ENCODE measurements at regions not wholly inside any gene's neighbourhood (a gene's known extent, or its start where the extent isn't known, plus 50 kb on each side); places are given as distances from the start of the nearest gene placed in this dataset.

DNA sequence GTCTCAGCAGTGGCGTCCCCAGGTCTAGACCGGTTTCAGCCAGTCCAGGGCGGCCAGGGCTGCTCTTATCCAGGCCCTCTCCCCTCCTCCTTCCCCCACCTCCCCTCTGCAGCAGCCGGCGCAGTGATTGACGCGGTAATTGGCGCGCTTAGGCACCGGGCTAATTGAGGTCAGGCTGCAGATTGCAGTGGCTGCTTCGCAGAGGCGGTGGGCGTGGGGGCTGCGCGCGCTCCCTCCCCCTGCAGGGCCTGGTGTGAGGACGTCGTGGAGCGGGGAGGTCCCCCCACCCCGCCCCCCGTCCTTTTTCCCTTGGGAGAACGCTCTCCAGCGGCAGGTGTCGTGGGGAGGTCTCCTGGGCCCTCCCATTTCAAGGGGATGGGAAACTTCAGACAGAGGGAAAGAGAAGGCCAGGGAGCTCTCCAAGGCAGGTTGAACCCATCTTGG lies 70.4 kb upstream of the BLCAP start:
- Histone ChIP-seq H3K27me3 (ENCODE audit: control insufficient read depth in 2 of 2, insufficient read depth in 2 of 2, low read length in 2 of 2) (peaks cover 9 to 13% of the 10 kb centered on the region in 2 experiments), H3K4me2 (ENCODE audit: insufficient read depth, low read length) (no peak overlapping the region), H3K27ac (ENCODE audit: insufficient read depth, low read depth, low read length) (no peak overlapping the region), H2AFZ (ENCODE audit: low read depth, low read length) (no peak overlapping the region), H3K9me1 (replicated peaks; ENCODE audit: control insufficient read depth, extremely low read depth, insufficient read depth, low read length) (no peaks in the 10 kb centered on the region), H3K4me3 (replicated peaks in 1 of 3; ENCODE audit: insufficient read depth in 1 of 3, low read depth in 1 of 3, low read length in 3 of 3) (no peak overlapping the region), H3K4me1 (ENCODE audit: control insufficient read depth, extremely low read depth, insufficient read depth, low read length) (no peaks in the 10 kb centered on the region), H3K36me3 (ENCODE audit: control insufficient read depth in 2 of 2, extremely low read depth in 1 of 2, insufficient read depth in 2 of 2, low read length in 2 of 2) (no peaks in the 10 kb centered on the region), H3K9ac (replicated peaks; ENCODE audit: extremely low read depth, insufficient read depth, low read length) (no peak overlapping the region), H3K79me2 (ENCODE audit: control insufficient read depth, insufficient read depth, low read length) (no peaks in the 10 kb centered on the region), H4K20me1 (replicated peaks; ENCODE audit: control insufficient read depth, extremely low read depth, insufficient read depth, low read length) (no peaks in the 10 kb centered on the region), H3K9me3 (replicated peaks; ENCODE audit: control insufficient read depth, insufficient read depth, low read length) (no peaks in the 10 kb centered on the region)
- DNase-seq (ENCODE audit: low read depth, low spot score) (no peak), FAIRE-seq (no peak)
- dilution Hi-C loops (cut with MboI; ENCODE audit: extremely low pct_ligation_motif_present, low sequenced_read_pairs), result no loop called here
- ChIA-PET CTCF (interaction anchor here (0.7 to 1.5 kb wide), 3 partner anchors 11 to 106 kb away, joined by 3 to 7 read pairs (median 4); no protein-coding TSS in a partner anchor), POLR2A (no interaction called here)
- intact Hi-C loops (cut with micrococcal nuclease), result no loop called here
- TF ChIP-seq, protein P1, sequence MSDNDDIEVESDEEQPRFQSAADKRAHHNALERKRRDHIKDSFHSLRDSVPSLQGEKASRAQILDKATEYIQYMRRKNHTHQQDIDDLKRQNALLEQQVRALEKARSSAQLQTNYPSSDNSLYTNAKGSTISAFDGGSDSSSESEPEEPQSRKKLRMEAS (IDR thresholded peaks at IDR 0.05; ENCODE audit: insufficient read depth, insufficient read length), result no peak
- no peak for TF ChIP-seq MYC (IDR thresholded peaks at IDR 0.05; ENCODE audit: low read depth, low read length)
- no peak for TF ChIP-seq POLR2A (IDR thresholded peaks at IDR 0.05; ENCODE audit: low read depth, low read length)
- TF ChIP-seq GATA2 (IDR thresholded peaks at IDR 0.05; ENCODE audit: insufficient read depth, insufficient read length, low read depth, low read length), result no peak
- TF ChIP-seq EZH2 (IDR thresholded peaks at IDR 0.05; ENCODE audit: borderline replicate concordance, low read depth, low read length, severe bottlenecking), result no peak
- TF ChIP-seq JUN (IDR thresholded peaks at IDR 0.05; ENCODE audit: borderline replicate concordance, insufficient read depth, insufficient read length, low read depth), result no peak
- TF ChIP-seq, protein P2, sequence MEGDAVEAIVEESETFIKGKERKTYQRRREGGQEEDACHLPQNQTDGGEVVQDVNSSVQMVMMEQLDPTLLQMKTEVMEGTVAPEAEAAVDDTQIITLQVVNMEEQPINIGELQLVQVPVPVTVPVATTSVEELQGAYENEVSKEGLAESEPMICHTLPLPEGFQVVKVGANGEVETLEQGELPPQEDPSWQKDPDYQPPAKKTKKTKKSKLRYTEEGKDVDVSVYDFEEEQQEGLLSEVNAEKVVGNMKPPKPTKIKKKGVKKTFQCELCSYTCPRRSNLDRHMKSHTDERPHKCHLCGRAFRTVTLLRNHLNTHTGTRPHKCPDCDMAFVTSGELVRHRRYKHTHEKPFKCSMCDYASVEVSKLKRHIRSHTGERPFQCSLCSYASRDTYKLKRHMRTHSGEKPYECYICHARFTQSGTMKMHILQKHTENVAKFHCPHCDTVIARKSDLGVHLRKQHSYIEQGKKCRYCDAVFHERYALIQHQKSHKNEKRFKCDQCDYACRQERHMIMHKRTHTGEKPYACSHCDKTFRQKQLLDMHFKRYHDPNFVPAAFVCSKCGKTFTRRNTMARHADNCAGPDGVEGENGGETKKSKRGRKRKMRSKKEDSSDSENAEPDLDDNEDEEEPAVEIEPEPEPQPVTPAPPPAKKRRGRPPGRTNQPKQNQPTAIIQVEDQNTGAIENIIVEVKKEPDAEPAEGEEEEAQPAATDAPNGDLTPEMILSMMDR (IDR thresholded peaks at IDR 0.05; ENCODE audit: extremely low read depth in 1 of 2, insufficient read depth in 1 of 2, low read depth in 1 of 2, low read length in 2 of 2), result no peak
- no TSS peak for BruUV-seq (replicated peaks)
